CD4-positive, alpha-beta T cell treated with Interleukin-12 subunit alpha and Interleukin-12 subunit beta, for 1 hour (primary cell): ENCODE measurements at regions not wholly inside any gene's neighbourhood (a gene's known extent, or its start where the extent isn't known, plus 50 kb on each side); places are given as distances from the start of the nearest gene placed in this dataset.

Source experiments
- DNase-seq: peaks from one replicate; pipeline ENCODE4 v3.0.0-alpha.2; 2020

DNA sequence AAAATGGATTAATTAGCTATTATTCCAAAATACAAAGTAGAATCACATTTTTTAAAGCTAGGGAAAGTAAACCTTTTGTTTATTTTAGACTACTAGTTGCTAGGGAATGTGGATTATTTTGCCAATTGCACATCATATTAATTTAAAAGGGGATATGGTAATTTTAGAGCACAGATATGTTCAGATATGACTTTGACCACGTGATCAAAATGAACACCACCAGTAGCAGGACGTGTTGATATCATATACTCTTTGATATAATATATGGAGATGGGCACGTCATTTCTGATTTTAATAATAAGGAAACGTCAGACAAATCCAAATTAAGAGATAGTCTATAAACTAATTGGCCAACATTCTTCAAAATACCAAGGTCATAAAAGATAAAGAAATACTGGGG is 1188.3 kb upstream of the CNTN5 start:
- no peak for DNase-seq

DNA sequence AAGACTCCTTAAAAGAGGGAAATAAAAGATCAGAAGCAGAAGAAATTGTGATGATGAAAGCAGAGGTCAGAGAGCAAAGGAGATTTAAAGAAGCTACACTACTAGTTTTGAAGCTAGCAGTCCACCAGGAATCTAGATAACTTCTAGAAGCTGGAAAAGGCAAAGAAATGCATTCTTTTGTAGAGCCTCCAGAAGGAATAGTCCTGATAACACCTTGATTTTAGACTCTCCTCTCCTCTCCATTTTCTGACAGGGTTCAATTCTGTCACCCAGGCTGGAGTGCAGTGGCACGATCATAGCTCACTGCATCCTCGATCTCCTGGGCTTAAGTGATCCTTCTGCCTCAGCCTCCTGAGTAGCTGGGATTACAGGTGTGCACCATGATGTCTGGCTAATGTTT is 1187.3 kb upstream of the CNTN5 start:
- no peak for DNase-seq

DNA sequence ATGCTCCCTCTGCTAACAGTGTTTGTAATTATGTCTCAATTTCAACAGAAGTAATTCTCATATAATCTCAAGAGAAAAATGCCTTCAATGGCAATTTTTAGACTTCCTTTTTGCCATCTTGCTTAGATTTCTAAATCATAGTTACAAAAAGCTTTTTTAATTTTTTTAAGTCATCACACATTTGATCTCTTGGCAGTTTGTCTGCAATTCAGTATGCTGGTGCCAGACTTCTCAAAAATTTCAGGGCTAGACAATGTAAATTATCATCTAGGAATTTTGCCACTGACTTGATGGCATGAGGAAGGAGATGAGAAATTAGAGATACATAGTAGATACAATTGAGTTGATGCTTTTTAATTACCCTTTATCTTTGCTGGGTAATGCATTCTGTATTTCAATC is 1176.7 kb upstream of the CNTN5 start:
- no peak for DNase-seq

DNA sequence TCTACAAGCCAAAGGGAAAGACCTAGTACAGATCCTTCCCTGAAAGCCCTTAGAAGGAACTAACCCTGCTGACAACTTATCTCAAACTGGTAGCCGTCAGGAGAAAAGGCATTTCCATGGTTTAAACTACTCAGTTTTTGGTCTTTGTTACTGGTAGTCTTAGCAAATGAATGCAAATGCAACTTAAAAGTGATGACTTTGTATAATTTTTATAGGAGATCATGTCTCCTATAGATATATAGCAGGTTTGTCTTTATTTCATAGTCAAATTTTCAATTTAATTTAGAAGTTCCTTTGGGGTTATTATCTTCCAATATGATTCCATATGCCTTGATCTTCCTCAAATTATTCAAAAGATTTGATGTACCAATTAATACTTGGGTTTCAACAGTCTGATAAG is 1173.0 kb upstream of the CNTN5 start:
- no peak for DNase-seq

DNA sequence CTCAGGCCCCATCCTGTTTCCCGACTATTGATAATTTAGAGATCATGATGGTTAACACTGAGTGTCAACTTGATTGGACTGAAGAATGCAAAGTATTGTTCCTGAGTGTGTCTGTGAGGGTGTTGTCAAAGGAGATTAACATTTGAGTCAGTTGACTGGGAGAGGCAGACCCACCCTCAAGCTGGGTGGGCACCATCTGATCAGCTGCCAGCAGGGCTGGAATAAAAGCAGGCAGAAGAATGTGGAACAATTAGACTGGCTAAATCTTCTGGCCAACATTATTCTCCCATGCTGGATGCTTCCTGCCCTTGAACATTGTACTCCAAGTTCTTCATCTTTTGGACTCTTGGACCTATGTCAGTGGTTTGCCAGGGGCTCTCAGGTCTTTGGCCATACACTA is 1170.0 kb upstream of the CNTN5 start:
- no peak for DNase-seq

DNA sequence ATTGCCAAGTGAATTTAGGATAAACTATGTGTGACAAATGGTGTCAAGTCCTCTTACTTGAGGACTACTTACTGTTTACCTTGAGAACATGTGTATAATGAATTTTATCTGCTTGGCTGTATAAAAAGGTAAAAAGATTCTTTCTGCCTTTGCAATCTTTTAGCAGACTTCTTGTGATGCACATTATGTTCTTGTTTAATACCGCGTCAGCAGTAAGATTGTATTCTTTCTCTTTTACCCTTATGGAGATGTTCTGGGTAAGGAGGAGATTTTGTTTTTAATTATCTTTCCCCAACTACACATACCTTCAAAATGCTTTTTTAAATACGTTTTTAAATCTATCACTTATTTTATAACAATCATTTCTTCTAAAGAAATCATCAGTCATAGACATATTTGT is 1166.4 kb upstream of the CNTN5 start:
- DNase-seq: no peak

DNA sequence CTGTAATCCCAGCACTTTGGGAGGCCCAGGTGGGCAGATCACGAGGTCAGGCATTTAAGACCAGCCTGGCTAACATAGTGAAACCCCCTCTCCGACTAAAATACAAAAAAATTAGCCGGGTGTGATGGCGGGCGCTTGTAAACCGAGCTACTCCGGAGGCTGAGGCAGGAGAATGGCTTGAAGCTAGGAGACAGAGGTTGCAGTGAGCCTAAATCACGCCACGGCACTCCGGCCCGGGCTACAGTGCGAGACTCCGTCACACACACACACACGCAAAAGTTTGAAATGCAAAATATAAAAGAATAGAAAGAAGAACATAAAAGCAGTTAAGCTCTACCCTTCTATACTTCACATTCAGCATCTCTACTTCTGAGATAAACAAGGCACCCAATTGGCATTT is 1165.9 kb upstream of the CNTN5 start:
- no peak for DNase-seq

DNA sequence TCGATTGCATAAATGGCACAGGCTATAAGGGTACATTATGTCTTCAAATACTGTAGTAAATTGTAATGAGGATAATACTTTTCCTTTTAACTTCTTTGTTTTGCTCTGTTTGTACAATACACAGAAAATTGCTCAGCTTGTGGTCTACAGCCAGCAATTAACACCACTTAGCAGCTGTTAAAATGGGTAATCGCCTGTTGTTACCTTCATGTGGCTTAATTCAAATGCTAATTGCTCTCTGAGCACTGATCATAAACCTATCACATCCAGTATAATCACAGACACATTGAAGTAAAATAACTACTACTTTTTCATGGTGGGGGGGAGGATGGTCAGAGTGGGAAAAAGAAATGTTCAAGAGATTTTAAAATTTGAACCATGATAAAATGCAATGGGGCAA is 1164.1 kb upstream of the CNTN5 start:
- no peak for DNase-seq

DNA sequence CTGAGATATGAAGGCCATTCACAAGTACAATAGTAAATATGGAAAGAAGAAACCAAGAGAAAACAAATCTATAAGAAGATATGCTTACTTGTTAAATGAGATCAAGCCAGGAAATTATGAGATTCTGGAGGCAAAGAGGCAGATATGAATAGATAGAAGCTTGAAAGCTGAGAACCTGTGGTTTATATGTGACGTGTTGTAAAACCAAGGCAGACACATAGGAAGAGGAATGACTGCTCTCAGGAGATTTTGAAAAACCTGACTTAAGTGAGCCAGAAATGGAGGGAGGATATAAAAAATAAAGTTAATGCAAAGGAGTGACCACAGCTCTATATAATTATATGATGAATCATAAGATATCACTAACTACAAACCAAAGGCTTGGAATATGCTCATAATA is 1160.5 kb upstream of the CNTN5 start:
- no peak for DNase-seq

DNA sequence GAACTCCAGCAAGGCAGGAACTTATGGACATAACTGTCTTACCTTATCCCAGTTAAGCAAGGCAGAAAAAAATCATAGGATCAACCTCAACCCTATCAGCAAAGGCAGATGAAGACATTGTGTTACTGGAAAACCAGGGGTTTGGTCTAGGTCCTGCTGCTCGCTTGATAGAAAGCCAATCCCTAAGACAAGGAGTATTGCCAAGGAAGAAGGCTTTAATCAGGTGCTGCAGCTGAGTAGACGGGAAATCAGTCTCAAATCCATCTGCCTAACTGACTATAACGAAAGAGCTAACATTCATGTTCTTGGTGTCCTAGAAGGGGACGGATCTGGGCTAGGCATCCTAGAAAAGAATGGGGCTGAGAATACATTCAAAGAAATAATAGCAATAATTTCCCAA is 1158.7 kb upstream of the CNTN5 start:
- DNase-seq: no peak

DNA sequence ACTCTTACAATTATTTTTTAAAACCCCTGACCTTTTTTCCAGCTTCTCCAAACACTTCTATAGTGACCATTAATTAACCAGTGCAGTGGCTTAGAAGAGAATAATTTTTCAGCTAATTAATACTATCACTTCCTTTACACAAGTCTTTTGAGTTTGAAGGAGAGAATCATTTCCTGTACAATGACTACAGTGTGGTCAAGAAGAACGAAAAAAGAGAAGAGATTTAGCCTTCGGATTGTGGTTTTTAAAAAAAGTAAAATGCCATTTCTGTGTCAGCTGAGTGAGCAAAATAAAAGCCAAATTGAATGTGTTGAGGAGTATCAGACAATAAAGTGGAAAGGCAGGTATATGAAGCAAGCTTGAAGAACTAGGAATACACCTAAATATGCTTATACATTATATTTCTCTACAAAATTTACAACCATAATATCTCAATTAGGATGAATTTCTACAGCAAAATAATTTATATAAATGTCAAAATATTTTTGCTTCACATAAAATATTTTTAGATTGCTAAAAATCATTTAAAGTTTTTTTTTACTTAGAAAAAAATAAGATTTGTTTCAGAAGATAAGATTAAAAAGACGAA is 1155.2 kb upstream of the CNTN5 start:
- no peak for DNase-seq

DNA sequence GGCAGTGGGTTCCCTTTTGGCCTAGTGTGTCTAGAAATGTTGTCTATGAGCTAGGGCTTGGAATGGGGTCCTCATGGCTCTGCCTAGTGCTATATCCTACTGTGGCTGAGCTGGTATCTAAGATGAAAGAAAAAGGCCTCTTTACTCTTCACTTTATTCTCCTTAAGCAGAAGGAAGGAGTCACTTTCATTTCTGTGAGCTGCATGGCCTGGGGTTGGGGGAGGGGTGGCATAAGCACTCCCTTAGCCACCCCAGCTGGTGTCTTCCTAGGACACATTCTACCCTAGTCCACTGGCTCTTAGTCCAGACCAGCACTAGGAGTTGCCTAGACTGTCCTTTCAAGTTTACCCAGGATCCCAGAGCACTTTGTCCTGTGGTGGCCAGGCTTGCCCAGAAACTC is 1148.9 kb upstream of the CNTN5 start:
- no peak for DNase-seq

DNA sequence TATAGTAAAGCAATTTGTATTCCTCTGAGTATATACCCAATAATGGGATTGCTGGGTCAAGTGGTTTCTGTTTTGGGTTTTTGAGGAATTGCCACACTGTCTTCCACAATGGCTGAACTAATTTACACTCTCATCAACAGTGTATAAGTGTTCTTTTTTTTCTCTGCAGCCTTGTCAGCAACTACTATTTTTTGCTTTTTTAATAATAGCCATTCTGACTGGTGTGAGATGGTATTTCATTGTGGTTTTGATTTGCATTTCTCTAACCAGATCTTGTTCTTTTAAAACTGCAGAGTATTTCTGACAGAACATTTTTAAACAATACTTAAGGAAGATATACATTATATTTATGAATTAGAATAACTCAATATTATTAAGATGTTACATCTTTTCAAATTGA is 1140.5 kb upstream of the CNTN5 start:
- no peak for DNase-seq

DNA sequence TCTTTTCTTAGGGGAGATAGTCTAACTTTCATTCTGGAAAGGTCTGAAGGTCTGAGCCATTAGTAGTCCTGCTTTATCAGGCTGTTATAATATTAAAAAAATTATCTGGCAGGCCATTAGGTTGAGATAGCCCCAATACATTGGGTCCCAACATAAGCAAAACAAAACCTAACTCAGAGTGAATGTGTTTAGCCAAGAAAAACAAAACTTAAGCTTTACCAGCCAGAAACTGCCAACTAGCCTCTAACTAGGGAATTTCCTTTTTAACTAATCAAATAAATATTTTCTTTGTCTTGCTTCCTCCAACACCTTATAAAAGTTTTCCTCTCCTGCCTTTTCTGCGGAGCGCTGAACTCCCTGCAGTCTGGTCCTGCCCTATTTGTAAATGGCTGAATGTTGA is 1137.7 kb upstream of the CNTN5 start:
- no peak for DNase-seq

DNA sequence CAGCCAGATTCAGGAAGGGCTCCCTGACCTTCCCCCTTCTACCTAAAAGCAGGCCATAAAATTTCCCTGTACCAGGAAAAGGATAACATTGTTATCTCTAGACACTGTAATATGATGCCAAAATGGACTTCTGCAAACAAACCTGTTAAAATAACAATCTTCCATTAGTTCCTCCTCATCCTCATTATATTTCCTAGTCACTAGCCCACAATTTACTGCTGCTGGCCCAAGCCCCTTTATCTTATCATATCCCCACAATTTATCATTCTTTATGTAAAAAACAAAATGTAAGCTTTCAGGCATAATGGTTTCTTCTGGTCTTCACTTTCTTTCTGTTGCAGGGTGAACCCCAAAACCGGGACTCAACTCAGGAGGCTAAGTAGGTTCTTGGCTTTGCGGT is 1132.1 kb upstream of the CNTN5 start:
- no peak for DNase-seq

DNA sequence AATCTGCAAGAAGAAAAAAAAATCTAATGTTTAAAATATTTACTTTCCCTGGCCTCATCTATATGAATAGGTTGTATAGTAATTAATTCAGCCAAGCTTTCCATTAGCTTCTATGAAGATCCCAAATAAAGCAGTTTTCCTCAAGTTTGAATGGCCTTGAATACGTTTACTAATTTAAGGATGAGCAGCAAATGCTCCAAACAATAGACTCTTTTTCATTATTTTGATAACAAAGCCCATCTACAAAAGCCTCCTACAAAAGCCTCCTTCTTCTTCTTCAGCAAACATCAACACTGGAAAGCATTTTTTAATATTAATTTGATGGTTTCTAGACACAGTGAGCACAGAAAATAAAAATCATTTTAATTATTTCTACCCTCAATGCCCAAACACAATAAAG is 1130.3 kb upstream of the CNTN5 start:
- no peak for DNase-seq

DNA sequence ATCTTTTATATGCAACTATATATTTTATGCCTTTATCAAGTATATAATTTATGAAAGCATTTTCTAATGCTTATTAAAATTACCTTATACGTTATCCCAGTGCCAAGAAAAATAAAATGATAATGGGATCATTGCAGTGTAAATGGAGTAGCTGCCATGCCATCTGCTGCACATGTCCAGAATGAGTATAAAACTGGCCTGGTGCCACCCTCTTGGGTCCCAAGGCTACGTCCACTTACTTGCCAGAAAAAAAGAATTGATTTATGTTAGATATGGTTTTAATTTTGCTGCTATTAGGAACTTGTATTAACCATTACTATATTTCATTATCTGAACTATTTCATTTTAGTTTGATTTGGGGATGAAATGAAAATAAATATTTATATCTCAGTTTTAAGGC is 1127.1 kb upstream of the CNTN5 start:
- DNase-seq: no peak

DNA sequence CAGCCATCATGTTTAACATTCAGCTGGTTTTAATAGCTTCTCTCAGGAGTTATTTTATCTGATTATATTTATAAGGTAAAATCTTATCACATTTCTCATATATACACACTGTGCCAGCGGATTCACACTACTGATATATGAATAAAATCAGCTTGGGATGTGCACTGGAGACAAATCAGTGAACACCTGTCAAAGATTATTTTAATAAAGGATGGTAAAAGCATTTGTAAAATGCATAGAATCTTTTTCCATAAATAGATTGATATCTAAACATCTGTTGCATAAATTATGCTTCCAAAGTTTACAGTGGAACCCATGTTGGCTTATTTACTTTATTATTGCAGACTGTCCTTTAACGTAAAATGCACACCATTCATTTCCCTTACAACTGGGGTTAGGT is 1125.8 kb upstream of the CNTN5 start:
- no peak for DNase-seq

DNA sequence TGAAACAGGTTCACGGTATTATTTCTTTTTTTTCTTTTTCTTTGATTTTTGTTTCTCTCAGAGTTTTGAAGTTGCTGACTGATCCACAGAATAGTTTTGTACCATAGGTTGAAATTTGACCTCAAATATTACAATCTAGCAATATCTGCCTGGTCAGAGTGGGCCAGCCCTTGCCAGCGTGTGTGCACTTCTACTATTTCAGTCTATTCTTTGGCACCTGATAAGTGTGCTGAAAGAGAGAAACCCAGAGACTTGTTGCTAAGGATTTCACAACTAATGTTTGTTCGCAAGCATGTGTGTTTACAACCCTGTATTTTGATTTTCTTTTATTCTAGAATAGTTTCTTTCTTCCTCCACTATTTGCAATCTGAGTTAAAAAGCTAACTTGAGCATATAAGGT is 1125.2 kb upstream of the CNTN5 start:
- DNase-seq: no peak

DNA sequence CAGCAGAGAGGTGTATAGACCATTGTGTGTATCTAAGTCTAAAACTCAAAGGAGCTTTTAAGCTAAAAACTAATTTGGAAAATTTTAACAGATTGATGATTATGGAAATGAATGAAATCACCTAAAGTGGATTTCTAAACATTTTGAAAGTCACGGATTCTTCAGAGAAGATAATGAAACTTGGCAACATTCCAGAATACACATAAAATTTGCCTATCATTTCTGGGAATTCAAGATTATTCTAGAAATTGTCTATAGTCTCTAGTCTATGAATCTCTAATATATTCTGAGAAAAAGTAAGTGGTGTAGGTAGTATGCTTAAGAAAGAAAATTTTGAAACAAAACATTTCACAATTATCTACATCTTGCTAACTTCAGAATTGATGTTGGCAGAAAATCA is 1117.9 kb upstream of the CNTN5 start:
- no peak for DNase-seq

DNA sequence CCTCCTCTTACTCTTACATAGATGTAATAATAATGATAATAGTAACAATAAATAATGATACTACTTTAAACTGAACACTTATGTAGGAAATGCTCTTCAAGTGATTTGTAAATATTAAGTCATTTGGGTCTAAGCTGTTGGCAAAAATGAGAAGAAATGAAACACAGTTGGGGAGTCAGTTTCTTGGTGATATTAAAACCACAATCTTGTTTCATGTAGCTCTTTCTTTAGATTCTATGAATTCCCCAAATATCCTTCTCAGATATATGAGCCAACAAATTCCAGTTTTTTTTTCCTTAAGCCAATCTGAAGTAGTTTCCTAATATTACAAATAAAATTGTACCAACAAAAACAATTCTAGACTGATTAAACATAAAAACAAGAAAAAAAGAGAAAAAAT is 1115.6 kb upstream of the CNTN5 start:
- no peak for DNase-seq

DNA sequence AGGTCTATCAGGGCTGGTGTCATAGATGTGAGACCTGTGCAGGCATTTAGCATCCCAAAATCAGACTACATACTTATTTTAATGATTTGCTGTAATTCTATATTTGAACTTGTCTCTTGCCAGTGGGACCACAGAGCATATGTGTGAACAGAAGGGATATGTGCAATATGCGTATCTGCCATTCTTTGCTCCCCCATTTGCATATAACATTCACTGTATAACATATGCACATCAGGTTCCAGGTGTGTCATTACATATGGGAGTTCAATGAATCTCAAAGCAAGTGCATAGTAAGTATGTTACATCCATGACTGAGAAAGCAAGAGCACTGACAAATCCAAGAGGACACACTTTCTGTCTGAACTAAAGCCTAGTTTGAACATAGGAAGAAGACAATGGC is 1115.1 kb upstream of the CNTN5 start:
- no peak for DNase-seq

DNA sequence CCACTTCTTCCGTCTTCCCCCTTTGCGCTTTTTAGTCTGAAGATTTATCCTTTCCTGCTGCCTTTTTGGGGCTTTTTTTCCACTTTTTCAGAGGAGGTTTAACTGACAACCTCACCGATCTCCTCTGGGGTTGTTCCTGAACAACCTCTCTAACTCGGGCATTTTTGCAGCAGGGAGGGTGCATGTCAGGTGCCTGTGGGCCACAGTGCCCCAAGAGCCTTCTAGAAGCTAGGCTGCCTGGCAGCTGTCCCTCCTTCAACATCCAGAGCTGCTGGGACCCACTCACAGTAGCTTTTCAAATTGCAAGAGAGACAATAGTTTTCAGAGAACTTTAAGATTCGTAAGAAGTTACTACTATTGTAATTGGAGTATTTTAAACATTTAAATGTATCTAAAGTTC is 1112.4 kb upstream of the CNTN5 start:
- no peak for DNase-seq

DNA sequence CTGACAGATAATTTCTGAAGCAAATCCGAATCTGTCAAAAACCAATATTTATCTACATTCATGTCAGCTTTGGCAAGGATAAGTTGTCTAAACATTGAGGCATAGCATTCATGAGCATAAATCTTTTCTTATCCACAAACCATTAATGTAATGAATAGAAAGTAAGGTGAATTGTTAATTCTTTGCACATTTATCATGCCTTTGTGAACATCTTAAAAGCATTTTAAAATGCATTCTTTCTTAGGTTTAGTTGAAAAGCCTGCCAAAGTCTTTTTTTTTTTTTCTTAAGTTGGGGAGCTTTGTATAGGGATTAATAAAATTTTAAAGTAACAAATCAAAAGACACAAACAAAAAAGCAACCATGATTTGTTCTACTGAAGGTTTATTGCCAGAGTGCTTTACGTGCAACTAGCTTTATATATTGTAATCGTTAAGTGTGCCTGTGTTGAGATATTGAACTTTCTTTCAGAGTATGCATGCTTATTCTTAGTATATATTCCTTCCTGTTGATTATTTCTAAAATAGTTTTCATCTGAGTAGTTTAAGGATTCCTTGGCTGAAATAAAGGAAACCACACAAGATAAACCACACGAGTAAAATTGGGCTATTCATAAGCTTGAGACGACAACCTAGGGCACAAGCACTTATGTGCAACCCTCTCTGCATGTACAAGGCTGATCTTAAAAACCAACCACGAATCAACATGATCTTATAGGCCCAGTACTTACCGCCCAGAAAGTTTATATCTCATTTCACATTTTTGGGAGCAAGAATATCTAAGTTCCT is 1110.9 kb upstream of the CNTN5 start:
- DNase-seq: no peak

DNA sequence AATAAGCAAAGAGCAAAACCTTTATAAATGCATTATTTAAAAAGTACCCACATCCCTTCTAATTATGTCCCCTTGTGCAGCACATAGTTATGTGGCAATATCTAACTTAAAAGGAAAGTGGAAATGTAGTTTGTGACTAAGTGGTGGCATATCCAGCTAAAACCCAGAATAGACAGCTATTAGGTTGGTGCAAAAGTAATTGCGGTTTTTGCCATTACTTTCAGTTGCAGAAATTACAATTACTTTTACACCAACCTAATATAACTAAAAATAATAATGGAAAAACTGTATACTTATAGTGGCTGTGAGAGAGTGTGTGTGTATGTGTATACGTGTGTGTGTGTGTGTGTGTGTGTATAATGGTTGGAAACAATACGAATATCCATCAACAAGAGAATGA is 1108.1 kb upstream of the CNTN5 start:
- no peak for DNase-seq
